22Rv1 (cell line): ENCODE measurements at regions not wholly inside any gene's neighbourhood (a gene's known extent, or its start where the extent isn't known, plus 50 kb on each side); places are given as distances from the start of the nearest gene placed in this dataset.

Source experiments
- CTCF ChIP-seq: fragments of 450-650 bp; IDR thresholded peaks from 2 replicates; pipeline ENCODE4 v1.5.1; 2017; ENCODE audit warnings: mild to moderate bottlenecking
- ZFX ChIP-seq: fragments of 450-650 bp; IDR thresholded peaks from 2 replicates; pipeline ENCODE4 v1.6.1; 2017; ENCODE audit warnings: antibody characterized with exemption, borderline replicate concordance

DNA sequence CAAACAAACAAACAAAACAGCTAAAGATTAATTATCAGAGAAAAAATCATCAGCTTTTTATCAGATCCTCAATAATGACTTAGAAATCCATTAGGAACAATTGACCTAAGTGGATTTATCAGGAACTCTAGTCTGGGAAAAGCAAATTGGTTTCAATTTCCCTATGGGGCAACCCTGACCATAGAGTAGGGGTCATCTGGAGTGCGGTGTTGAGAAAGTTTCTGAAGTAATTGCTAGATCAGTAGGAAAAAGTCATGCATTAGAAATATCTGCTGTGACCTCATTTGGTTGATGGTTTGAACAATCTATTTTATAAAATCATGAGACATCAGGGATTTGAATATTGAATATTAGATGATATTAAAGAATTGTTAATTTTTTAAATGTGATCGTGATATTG lies 507.9 kb downstream of the TXNL1 start:
- TF ChIP-seq CTCF, result no peak
- no peak for TF ChIP-seq ZFX
